ENCODE measurements at regions not wholly inside any gene's neighbourhood (a gene's known extent, or its start where the extent isn't known, plus 50 kb on each side); places are given as distances from the start of the nearest gene placed in this dataset.

GRCh38 chr12:114743799-114744198, 59.8 kb upstream of the TBX3 start:
- TF ChIP-seq POLR2AphosphoS5 (IDR thresholded peaks at IDR 0.05) = no peak
- no peak for TF ChIP-seq CTCF (IDR thresholded peaks at IDR 0.05)
